ENCODE measurements at regions not wholly inside any gene's neighbourhood (a gene's known extent, or its start where the extent isn't known, plus 50 kb on each side); places are given as distances from the start of the nearest gene placed in this dataset.

- DNase-seq, result no peak
These were observed 58.3 kb upstream of the CFAP20DC start for GRCh38 chr3:59107856-59108815.

GRCh38 chr3:59106085-59106648, 56.3 kb upstream of the CFAP20DC start:
- DNase-seq, result no peak

- DNase-seq, result no peak
These were observed 53.7 kb upstream of the CFAP20DC start for GRCh38 chr3:59103552-59103951.

DNA sequence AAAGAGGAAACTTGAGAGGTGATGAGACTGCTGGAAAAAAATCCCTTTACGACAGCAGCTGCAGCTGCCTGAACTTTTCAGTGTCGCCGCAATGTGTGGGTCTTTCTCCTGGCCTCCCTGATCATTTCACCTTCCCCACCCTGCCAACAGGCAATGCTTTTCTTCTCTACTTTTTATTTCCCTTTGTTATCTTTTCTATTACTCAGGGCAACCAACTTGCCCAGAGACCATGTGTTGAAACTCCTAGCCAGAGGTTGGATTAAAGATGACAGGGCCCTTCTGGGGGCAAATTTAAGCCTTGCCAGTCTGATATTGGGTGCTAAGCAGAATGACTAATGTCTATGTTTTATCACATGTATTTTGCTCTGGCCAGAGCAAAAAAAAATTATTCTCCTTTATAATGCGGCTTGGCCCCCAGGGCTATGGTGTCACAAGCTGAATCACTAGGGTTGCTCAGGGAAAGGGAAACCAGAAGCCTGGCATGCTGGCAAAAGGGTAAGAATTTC, 51.5 kb upstream of the CFAP20DC start:
- no peak for DNase-seq

Measured in activated CD4-positive, alpha-beta T cell treated with anti-CD3 and anti-CD28 coated beads for 1 hour (primary cell).